ENCODE measurements at regions not wholly inside any gene's neighbourhood (a gene's known extent, or its start where the extent isn't known, plus 50 kb on each side); places are given as distances from the start of the nearest gene placed in this dataset.

GRCh38 chr3:159522276-159522675 is 466.4 kb upstream of the IL12A start:
- TF ChIP-seq CTCF (conservative IDR thresholded peaks at IDR 0.05 in 1 of 2, IDR thresholded peaks at IDR 0.05 in 1 of 2; ENCODE audit: low read depth in 1 of 2, low read length in 2 of 2): no peak
- TF ChIP-seq EZH2 (IDR thresholded peaks at IDR 0.05; ENCODE audit: low read length, missing control alignments): no peak
